ENCODE measurements at regions not wholly inside any gene's neighbourhood (a gene's known extent, or its start where the extent isn't known, plus 50 kb on each side); places are given as distances from the start of the nearest gene placed in this dataset.
A peak's percentile ranks its signal among the peaks of the same experiment; 100 is the strongest.
"Not testable (repeated sequence)": the region's sequence is repeated elsewhere in the genome, so short reads cannot be mapped to it uniquely, and the experiment has no call there.

- not testable (repeated sequence) for DNase-seq
These were observed 959.9 kb upstream of the GRIA3 start for GRCh38 chrX:122224137-122224536.

DNA sequence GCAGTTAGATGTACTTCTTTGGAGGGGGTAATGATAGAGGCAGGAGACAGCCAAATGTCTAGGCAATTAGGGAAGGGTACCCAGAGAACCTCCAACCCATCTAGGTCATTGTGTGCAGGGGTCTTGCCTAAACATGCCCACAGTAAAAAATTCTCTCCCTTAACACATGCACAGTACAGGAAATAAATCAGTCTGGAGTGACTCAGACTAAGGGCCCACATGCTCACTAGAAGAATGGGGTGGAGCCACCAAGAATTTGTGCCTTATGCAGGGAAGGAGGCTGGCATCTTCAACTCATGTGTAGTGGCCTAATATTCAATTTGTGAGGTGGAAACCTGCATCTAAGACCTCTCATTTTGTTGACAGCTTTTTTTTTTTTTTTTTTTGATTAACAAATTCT is 945.3 kb upstream of the GRIA3 start:
- DNase-seq: peak; percentile 61

DNA sequence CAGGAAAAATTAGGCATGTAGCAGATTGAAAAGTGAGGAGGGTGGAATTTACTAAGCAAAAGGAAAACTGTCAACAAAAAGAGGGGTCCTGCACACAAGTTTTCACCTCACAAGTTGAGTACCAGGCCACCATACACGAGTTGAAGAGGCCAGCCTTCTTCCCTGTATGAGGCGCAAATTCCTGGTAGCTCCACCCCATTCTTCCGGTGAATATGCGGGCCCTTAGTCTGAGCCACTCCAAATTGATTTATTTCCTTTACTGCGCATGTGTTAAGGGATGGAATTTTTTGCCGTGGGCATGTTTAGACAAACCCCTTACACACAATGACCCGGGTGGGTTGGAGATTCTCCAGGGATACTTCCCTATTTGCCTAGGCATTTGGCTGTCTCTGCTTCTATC is 942.1 kb upstream of the GRIA3 start:
- DNase-seq: no peak

DNA sequence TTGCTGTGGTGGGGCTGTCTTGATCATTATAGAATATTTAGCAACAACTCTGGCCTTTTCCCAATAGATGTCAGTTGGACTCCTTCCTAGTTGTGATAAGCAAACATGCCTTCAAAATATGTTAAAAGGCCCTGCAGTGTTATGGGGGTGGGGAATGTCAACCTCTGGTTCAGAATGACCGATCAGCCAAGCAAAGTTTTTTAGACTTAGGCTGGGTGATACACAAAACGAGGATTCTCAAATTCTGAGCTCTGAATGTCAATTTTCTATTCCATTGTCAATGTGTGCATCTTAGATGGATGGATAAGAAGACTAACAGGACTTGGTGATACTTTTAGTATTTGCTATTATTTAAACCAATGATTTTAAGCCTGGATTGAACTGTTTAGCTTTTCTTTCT is 940.0 kb upstream of the GRIA3 start:
- DNase-seq: no peak

DNA sequence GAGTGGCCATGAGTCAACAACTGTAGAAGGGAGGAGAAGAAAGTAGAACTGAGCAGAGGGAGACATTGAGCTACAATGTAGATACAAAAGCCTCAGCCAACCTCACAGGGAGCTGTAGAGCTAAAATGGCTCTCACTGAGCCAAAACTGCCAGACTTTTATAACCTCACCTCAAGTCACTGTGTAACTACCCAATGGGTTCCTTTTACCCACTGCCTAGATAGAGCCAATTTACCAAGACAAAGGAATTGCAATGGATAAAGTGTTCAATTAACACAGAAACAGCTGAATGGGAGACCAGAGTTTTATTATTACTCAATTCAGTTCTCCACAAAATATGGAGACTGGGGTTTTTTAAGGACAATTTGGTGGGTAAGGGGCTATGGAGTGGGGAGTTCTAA is 938.9 kb upstream of the GRIA3 start:
- DNase-seq: no peak

- no peak for DNase-seq
These were observed 938.1 kb upstream of the GRIA3 start for GRCh38 chrX:122245943-122246342.

GRCh38 chrX:122246937-122247336 is 937.1 kb upstream of the GRIA3 start:
- DNase-seq: no peak

DNA sequence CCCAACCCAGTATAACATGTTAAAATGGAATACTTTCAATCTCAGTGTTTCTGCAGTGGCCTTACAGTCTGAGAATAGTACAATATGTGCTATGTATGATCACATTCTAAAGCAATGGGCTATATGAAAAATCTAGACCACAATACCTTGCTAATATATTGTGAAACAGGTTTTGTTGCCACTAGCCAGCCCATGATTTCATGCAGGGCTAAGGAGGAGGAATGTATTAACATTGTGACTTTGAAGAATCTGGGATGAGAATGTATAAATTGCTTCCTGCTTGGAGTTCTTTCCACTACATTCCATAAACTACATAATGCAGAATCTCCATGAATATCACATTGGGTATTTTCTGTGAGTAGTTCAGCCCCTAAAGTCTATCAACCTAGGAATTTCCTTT is 935.4 kb upstream of the GRIA3 start:
- no peak for DNase-seq

GRCh38 chrX:122252454-122252853 is 931.6 kb upstream of the GRIA3 start:
- no peak for DNase-seq

GRCh38 chrX:122268353-122268752 is 915.7 kb upstream of the GRIA3 start:
- DNase-seq: no peak

DNA sequence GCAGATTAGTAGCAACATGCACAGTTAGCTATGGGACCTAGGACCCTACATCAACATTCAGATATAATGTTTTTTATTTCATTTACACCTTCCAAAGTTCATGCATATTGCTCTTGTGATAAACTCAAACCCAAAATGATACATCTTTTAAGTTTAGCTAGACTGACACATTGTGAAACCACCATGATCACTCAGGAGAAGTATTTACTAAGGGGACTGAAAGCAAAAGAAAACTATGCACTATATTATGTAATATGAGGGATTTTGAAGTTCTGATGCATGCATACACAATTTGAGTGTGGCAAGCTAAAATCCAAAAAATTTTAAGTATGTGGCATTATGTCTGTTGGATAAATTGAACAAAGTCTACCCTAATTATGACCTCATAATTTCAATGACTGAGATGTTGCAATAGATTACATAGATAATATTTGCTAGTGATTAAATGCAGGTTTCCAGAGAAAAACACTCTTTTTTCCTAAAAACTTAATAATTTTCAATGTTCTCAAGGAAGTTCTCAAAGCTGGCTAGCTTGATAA is 914.8 kb upstream of the GRIA3 start:
- peak; percentile 50 for DNase-seq

DNA sequence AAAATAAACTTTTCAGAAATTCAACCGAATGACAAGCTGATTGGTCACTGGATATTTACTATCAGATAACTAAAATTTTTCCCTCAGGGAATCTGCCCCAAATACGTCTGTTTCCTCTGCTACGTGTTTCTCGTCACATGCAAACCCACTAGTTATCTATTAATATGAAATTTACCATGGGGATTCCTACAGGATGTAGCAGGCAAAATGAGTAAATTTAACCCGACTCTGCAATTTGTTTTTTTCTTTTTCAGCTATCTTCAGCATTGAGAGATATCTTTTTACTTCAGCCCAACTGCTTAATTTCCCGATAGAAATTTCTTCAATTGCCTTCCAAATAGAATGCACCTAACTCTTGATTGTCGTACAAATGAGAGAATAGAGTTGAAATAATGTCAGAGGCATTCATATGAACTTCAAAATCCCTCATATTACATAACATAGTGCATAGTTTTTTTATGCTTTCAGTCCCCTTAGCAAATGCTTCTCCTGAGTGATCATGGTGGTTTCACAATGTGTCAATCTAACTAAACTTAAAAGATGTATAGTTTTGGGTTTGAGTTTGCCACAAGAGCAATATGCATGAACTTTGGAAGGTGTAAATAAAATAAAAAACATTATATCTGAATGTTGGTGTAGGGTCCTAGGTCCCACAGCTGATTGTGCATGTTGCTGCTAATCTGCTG is 913.1 kb upstream of the GRIA3 start:
- DNase-seq: no peak

DNA sequence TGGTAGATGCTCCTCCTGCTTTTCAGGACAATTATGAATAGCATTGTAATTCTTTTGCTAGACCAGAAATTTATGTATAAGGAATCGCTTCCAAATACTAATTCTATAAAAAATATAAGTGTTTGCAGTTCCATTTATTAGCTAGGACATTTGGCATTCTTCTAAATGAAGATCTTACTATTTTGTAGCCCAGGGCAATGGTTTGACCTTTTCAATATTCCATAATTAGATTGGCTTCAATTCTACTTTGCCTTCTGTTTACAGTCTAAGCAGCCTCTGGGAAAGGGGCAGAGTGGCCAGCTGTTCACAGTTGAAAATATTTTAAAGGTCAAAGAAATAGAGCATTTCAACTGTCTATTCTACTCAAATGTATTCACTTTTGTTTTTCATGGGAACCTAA is 912.1 kb upstream of the GRIA3 start:
- DNase-seq: no peak

DNA sequence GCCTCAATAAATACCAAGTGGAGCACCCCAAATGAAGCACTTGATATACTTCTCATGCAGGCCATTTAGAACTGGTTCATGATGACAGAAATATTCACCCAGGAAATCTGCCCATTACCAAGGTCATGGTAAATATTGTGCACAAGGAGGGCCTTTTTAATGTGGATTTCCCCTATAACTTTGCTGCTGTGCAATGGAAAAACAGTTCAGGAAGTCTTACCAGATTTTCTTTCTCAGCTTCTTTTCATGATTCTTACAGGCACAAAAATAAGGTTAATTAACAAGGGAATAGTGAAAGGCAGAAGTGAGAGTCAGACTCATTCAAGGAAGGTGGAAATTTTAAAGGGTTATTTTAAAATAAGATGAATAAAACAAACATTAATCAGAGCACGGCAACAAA is 904.3 kb upstream of the GRIA3 start:
- no peak for DNase-seq

- DNase-seq: not testable (repeated sequence)
These were observed 884.3 kb upstream of the GRIA3 start for GRCh38 chrX:122299822-122300221.

GRCh38 chrX:122301491-122301890 is 882.6 kb upstream of the GRIA3 start:
- no peak for DNase-seq

- DNase-seq: no peak
These were observed 880.3 kb upstream of the GRIA3 start for GRCh38 chrX:122303761-122304160.

DNA sequence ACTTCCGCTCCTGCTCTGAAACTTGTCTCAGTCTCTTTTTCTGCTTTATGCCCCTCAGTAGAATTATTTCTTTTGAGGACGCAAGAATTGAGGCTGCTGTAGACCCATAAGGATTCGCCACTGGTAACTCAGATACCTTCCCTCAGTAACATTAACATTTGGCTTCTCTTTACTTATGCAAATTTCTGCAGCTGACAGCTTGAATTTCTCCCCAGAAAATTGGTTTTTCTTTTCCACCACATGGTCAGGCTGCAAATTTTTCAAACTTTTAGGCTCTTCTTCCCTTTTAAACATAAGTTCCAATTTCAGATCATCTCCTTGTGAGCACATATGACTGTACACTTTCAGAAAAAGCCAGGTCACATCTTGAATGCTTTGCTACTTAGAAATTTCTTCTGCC is 839.3 kb upstream of the GRIA3 start:
- DNase-seq: no peak

DNA sequence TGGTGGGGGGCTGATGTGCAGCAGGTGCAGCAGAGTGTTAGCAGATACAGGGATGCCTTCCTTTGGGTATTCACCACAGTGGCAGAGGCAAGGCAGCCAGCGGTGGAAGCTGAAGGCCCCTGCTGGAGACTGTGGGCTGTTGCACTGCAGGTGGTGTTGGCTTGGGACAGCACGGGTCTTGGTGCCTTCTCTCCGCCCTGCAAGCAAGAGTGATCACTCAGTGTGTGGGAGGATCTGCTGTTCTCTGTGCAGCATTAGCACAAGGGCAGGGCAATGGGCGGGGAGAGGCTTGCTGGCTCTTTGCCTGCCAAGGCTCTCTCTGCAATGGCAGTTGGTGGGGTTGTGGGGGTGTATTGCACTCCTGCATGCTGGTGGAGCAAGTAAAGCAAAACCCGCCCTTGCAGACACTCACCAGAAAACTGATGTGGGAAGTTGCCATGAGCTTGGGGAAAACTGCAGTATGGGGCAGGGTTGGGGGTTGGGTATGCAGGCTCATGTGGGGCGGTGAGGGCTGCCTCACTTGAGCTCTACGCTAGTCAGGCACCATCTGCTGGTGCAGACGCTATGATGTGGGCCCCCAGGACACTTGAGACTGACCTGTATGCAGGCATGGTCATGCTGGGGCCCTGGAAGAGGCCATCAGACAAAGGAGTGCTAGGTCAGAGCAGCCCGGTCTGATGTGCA is 820.8 kb upstream of the GRIA3 start:
- no peak for DNase-seq

DNA sequence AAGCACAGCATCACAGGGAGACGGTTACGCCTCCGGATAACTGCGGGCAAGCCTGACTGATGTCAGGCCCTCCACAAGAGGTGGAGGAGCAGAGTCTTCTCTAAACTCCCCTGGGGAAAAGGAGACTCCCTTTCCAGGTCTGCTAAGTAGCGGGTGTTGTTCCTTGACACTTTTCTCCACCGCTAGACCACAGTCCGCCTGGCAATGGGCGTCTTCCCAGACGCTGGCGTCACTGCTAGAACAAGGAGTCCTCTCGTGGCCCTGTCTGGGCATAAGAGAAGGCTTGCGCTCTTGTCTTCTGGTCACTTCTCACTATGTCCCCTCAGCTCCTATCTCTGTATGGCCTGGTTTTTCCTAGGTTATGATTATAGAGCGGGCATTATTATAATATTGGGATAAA is 808.5 kb upstream of the GRIA3 start:
- not testable (repeated sequence) for DNase-seq

DNA sequence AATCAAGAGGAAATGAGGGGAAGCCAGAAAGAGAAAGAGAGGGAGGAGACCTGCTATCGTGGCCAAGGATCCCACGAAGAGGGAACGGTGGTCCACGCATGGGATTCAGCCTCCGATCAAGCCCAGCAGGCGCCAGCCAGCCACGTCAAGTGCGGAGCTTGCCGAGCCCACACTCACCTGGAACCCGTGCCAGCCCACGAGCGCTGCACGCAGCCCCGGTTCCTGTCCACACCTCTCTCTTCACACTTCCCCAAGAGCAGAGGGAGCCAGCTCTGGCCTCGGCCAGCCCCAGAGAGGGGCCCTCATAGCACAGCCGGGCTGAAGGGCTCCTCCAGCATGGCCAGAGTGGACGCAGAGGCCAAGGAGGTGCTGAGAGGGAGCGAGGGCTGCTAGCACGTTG is 795.1 kb upstream of the GRIA3 start:
- DNase-seq: no peak

GRCh38 chrX:122418758-122419157 is 765.3 kb upstream of the GRIA3 start:
- DNase-seq: no peak

- DNase-seq: no peak
These were observed 762.5 kb upstream of the GRIA3 start for GRCh38 chrX:122421434-122422121.

DNA sequence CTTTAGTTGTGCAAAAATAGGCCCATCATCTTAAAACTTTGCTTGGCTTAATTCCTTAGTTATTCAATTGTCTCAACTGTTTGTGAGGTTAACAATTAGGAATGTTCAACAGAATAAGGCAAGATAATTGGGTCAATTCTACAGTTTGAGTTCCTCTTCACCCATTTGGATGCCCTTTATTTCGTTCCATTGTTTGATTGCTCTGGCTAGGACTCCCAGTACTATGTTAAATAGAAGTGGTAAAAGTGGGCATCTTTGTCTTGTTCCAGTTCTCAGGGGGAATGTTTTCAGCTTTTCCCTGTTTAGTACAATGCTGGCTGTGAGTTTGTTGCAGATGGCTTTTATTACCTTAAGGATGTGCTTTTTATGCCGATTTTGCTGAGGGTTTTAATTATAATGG is 761.5 kb upstream of the GRIA3 start:
- DNase-seq: no peak

Data from EL (cell line).